ENCODE measurements at regions not wholly inside any gene's neighbourhood (a gene's known extent, or its start where the extent isn't known, plus 50 kb on each side); places are given as distances from the start of the nearest gene placed in this dataset.

DNA sequence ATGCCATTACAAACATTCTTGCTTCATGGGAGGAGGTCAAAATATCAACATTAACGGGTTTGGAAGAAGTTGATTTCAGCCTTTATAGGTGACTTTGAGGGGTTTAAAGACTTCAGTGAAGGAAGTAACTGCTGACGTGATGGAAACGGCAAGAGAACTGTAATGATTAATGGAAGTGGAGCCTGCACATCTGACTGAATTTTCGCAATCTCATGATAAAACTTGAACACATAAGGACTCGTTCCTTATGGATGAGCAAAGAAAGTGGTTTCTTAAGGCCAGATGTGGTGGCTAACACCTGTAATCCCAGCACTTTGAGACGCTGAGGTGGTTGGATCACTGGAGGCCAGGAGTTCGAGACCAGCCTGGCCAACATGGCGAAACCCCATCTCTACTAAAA lies 226.1 kb downstream of the BCAS1 start:
- Mint-ChIP-seq H3K36me3 (ENCODE audit: low read depth) (no peaks in the 10 kb centered on the region), H3K27ac (peak overlapping the region; percentile 1), H3K27me3 (no peaks in the 10 kb centered on the region), H3K9me3 (no peaks in the 10 kb centered on the region), H3K4me3 (no peak overlapping the region), H3K4me1 (peaks cover 64% of the 10 kb centered on the region)
- intact Hi-C loops (cut with micrococcal nuclease) = loop anchor here (5.0 kb wide), 1 partner anchor 137 kb away; no protein-coding TSS in a partner anchor
- no peak for DNase-seq

DNA sequence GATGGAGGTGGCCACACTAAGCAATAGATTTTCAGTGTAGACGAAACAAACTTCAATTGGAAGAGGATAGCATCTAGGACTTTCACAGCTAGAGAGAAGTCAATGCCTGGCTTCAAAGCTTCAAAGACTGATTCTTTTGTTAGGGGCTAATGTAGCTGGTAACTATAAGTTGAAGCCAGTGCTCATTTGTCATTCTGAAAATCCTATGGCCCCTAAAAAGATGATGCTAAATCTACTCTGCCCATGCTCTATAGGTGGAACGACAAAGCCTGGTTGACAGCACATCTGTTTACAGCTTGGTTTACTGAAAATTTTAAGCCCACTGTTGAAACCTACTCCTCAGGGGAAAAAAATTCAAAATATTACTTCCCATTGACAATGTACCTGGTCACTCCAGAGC lies 226.7 kb downstream of the BCAS1 start:
- DNase-seq = no peak
- intact Hi-C loops (cut with micrococcal nuclease) = loop anchor here (1.0 to 5.0 kb wide), 6 partner anchors 25 to 265 kb away; no protein-coding TSS in a partner anchor
- no peaks in the 10 kb centered on the region for H3K27me3 Mint-ChIP-seq
- H3K4me3 Mint-ChIP-seq = no peak overlapping the region
- H3K9me3 Mint-ChIP-seq = no peaks in the 10 kb centered on the region
- H3K27ac Mint-ChIP-seq = no peak overlapping the region
- H3K4me1 Mint-ChIP-seq = peaks cover 70% of the 10 kb centered on the region
- no peaks in the 10 kb centered on the region for H3K36me3 Mint-ChIP-seq (ENCODE audit: low read depth)

DNA sequence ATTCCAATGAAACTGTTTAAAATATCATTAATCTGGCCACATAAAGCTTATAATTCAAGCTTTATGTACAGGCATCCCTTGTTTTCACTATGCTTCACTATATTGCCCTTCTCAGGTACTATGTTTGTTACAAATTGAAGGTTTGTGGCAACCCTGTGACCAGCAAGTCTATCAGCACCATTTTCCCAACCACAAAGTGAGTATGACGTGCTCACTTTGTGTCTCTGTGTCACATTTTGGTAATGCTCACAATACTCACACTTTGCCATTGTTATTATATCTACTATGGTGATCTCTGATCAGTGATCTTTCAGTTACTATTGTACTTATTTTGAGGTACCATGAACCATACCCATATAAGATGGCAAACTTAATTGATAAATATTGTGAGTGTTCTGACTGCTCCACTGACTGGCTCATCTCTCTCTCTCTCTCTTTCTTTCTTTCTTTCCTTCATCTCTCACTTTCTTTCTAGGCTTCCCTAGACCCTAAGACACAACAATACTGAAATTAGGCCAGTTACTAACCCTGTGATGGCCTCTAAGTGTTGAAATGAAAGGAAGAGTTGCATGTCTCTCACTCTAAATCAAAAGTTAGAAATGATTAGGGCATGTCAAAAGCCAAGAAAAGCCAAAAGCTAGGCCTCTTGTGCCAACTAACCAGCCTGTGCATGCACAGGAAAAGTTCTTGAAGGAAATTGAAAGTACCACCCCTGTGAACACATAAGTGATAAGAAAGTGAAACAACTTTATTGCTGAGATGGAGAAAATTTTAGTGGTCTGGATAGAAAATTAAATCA lies 227.9 kb downstream of the BCAS1 start:
- H3K27me3 Mint-ChIP-seq = no peaks in the 10 kb centered on the region
- no peaks in the 10 kb centered on the region for H3K36me3 Mint-ChIP-seq (ENCODE audit: low read depth)
- peak overlapping the region; percentile 82 for H3K27ac Mint-ChIP-seq
- peaks cover 64% of the 10 kb centered on the region for H3K4me1 Mint-ChIP-seq
- no peaks in the 10 kb centered on the region for H3K9me3 Mint-ChIP-seq
- peak; percentile 75 for DNase-seq
- intact Hi-C loops (cut with micrococcal nuclease) = loop anchor here (1.0 to 5.0 kb wide), 6 partner anchors 26 to 264 kb away; no protein-coding TSS in a partner anchor
- peak overlapping the region; percentile 49 for H3K4me3 Mint-ChIP-seq

DNA sequence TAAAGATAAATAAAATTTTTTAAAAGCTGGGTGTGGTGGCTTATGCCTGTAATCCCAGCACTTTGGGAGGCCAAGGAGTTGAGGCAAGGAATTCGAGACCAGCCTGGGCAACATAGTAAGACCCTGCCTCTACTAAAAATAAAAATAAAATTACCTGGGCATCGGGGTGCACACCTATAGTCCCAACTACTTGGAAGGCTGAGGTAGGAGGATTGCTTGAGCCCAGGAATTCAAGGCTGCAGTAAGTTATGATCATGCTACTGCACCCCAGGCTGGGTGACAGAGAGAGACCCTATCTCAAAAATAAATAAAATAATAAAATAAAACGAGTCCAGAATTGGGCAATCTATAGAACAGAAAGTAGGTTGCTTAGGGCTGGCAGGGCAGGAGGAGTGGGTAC lies 228.7 kb downstream of the BCAS1 start:
- intact Hi-C loops (cut with micrococcal nuclease) = loop anchor here (2.0 to 5.0 kb wide), 5 partner anchors 27 to 263 kb away; no protein-coding TSS in a partner anchor
- peaks cover 60% of the 10 kb centered on the region for H3K4me1 Mint-ChIP-seq
- no peaks in the 10 kb centered on the region for H3K36me3 Mint-ChIP-seq (ENCODE audit: low read depth)
- no peaks in the 10 kb centered on the region for H3K27me3 Mint-ChIP-seq
- DNase-seq = no peak
- peak overlapping the region; percentile 34 for H3K4me3 Mint-ChIP-seq
- no peaks in the 10 kb centered on the region for H3K9me3 Mint-ChIP-seq
- H3K27ac Mint-ChIP-seq = peak overlapping the region; percentile 82

DNA sequence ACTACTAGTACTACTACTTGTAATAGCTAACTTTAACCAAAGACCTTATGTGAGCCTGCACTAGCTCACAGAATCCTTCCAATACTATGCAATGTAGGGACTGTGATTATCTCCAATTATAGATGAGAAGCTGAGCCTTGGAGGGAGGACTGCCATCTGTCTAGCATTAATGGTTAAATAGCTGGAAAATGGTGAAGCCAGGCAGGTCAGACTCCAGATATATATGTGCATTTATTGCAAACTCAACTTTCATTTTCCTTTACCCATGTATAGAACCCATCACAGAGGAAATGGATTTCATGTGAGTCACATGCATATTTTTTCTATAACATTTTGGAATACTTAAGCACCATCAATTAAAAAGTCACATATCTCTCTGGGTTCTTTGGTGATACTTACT lies 229.9 kb downstream of the BCAS1 start:
- H3K27me3 Mint-ChIP-seq = no peaks in the 10 kb centered on the region
- H3K9me3 Mint-ChIP-seq = no peaks in the 10 kb centered on the region
- H3K4me3 Mint-ChIP-seq = no peak overlapping the region
- no peaks in the 10 kb centered on the region for H3K36me3 Mint-ChIP-seq (ENCODE audit: low read depth)
- no peak for DNase-seq
- peak overlapping the region; percentile 98 for H3K27ac Mint-ChIP-seq
- intact Hi-C loops (cut with micrococcal nuclease) = loop anchor here (5.0 kb wide), 1 partner anchor 133 kb away; no protein-coding TSS in a partner anchor
- peaks cover 56% of the 10 kb centered on the region for H3K4me1 Mint-ChIP-seq

DNA sequence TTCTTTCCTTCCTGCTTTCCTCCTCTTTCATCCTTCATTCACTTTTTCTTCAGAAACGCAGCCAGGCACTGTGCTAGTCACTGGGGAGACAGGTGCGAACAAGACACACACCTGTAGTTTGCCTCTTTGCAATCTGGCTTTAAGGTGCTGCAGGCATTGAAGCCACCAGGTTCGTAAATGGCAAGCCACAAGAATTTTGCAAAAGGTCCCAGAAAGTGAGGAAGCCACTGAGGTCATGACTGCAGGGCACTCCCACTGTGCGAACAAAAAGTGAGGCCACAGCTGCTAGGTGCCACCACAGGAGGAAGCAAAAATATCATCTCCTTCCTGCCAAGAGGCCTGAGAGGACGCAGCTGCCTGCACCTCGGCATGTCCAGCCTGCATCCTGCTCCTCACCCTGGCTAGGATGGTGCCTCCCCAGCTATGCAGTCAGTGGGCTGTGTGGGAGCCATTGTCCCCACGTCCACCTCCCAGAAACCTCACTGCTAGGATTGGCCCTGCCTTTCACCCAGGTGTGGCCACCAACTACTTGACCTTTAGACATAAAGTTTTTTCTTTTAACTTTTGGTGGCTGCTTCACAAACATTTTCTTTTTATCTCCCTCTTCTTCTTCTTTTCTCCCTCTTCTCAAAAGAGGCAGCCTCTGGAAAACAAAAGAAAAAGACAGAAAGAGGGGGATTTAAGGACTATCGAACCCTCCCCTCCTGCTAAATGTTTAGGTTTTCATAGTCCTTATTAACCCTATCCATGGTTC lies 230.8 kb downstream of the BCAS1 start:
- peak overlapping the region; percentile 98 for H3K27ac Mint-ChIP-seq
- peaks cover 58% of the 10 kb centered on the region for H3K4me1 Mint-ChIP-seq
- no peaks in the 10 kb centered on the region for H3K36me3 Mint-ChIP-seq (ENCODE audit: low read depth)
- no peaks in the 10 kb centered on the region for H3K9me3 Mint-ChIP-seq
- H3K27me3 Mint-ChIP-seq = no peaks in the 10 kb centered on the region
- H3K4me3 Mint-ChIP-seq = peak overlapping the region; percentile 85
- peak; percentile 88 for DNase-seq
- intact Hi-C loops (cut with micrococcal nuclease) = loop anchor here (5.0 kb wide), 1 partner anchor 132 kb away; no protein-coding TSS in a partner anchor

DNA sequence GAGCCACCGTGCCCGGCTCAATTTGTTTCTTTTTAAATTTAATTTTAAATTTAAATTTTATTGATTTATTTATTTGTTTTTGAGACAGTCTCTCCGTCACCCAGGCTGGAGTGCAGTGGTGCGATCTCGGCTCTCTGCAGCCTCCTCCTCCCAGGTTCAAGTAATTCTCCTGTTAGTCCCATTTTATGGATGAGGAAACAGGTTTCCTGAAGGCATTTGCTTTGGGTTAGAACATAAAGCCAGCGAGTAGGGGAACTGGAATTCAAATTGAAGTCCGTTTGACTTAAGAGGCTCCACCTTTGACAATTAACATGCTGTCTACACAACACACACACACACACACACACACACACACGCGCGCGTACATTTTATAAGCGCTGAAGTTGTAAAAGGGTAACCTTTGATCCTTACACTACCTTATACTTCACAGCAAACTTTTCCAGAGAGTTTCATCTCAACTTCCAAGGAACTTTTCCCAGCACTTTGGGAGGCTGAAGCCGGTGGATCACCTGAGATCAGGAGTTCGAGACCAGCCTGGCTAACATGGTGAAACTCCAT lies 232.0 kb downstream of the BCAS1 start:
- intact Hi-C loops (cut with micrococcal nuclease) = no loop called here
- no peaks in the 10 kb centered on the region for H3K36me3 Mint-ChIP-seq (ENCODE audit: low read depth)
- H3K4me3 Mint-ChIP-seq = peak overlapping the region; percentile 85
- peaks cover 4% of the 10 kb centered on the region for H3K9me3 Mint-ChIP-seq
- peaks cover 61% of the 10 kb centered on the region for H3K4me1 Mint-ChIP-seq
- H3K27me3 Mint-ChIP-seq = no peaks in the 10 kb centered on the region
- no peak for DNase-seq
- H3K27ac Mint-ChIP-seq = peak overlapping the region; percentile 98

DNA sequence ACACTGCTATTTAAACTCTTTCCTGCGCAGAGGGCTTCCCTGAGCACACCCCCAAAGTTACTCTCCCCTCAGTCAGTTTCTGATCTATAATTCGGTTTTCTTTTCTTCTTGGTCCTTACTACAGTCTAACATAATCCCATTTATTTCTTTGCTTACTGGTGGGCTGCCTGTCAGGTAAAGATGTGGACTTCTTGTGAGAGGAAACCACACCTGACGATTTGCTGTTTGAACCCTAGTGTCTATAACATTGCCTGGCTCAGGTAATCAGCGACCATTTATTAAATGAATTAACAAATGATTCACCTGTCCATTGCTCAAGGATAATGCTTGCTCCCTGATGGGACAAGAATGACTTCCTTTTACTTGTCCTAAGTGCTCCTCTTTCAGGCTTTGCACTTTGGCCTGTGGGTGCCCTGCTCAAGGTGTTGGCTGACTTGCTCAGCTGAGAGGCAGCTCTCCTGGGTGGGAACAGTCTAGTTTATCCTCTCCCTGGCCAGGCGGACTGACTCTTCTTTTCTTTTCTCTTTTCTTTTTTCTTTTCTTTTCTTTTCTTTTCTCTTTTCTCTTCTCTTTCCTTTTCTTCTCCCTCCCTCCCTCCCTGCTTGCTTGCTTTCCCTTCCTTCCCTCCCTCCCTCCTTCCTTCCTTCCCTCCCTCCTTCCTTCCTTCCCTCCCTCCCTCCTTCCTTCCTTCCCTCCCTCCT lies 233.1 kb downstream of the BCAS1 start:
- intact Hi-C loops (cut with micrococcal nuclease) = no loop called here
- Mint-ChIP-seq H3K4me3 (no peak overlapping the region), H3K4me1 (peaks cover 56% of the 10 kb centered on the region), H3K27ac (peak overlapping the region; percentile 22), H3K27me3 (no peaks in the 10 kb centered on the region), H3K36me3 (ENCODE audit: low read depth) (peaks cover under 1% of the 10 kb centered on the region), H3K9me3 (peaks cover 15% of the 10 kb centered on the region)
- no peak for DNase-seq

DNA sequence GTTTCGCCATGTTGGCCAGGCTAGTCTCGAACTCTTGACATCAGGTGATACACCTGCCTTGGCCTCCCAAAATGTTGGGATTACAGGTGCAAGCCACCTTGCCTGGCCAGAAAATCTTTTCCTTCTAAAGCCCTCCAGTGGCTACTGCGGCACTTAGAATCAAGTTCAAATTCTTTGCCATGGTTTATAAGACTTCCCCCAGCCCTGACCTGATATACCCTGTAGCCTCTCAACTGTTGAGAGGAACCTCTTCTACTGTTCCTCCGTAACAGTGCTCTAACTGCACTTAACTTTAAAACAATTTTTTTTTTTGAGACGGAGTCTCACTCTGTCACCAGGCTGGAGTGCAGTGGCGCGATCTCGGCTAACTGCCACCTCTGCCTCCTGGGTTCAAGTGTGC lies 235.6 kb downstream of the BCAS1 start:
- Mint-ChIP-seq H3K4me3 (peak overlapping the region; percentile 28), H3K27me3 (no peaks in the 10 kb centered on the region), H3K4me1 (peaks cover 56% of the 10 kb centered on the region), H3K27ac (peak overlapping the region; percentile 85), H3K9me3 (peaks cover 17% of the 10 kb centered on the region), H3K36me3 (ENCODE audit: low read depth) (peaks cover 4% of the 10 kb centered on the region)
- no peak for DNase-seq
- intact Hi-C loops (cut with micrococcal nuclease) = loop anchor here (5.0 kb wide), 2 partner anchors 38 to 192 kb away; no protein-coding TSS in a partner anchor

DNA sequence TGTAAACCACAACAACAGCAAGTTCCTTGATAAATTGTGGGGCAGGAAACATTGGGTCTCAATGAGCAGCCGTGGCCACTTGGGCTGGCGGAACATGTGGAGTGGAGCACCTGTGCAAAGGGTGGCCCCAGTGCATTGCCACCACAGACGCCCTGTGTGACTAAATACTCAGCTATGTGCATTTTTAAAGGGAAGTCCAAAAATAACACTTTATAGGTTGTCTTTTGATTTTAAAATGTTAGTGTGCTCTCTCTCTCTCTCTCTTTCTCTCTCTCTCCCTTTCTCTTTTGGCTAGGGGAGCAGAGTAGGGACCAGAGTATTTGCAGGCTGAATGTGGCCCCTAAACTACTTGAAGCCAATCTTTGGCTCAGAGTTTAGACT lies 236.3 kb downstream of the BCAS1 start:
- Mint-ChIP-seq H3K4me3 (no peak overlapping the region), H3K27ac (no peak overlapping the region), H3K9me3 (peaks cover 17% of the 10 kb centered on the region), H3K4me1 (peaks cover 57% of the 10 kb centered on the region), H3K36me3 (ENCODE audit: low read depth) (peaks cover 4% of the 10 kb centered on the region), H3K27me3 (no peaks in the 10 kb centered on the region)
- intact Hi-C loops (cut with micrococcal nuclease) = loop anchor here (5.0 kb wide), 2 partner anchors 38 to 192 kb away; no protein-coding TSS in a partner anchor
- no peak for DNase-seq

DNA sequence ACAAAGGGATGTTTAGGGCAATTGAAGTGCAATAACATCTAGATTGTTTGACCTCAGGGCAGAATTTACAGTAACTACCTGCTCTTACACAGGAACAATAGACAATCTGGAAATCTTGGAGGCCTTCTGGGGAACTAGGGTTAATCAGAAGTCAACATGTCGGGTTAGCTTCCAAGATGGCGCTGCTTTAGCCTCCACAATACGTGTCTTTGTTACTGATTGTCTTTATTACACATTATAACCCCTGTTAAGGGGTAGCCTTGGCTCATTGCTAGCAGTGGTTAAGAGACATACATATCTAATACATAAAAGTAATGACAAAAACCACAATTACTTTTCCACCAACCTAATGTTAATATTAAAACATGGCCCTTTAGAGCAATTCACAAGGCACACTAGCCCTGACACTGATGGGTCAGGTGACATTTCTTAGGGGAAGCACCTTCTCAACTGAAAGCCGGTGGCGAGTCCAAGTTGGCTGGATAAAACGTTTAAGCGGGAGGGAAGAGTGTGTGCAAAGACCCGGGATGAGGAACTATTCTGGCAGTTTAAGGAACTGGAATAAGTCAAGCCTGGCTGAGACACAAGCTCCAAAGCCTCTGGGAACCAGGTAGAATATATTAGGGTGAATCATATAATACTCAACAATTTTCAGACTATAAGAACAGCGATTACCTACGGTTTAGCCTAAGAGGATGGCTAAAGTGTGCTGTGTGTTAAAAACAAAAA lies 236.9 kb downstream of the BCAS1 start:
- no peaks in the 10 kb centered on the region for H3K27me3 Mint-ChIP-seq
- intact Hi-C loops (cut with micrococcal nuclease) = loop anchor here (5.0 kb wide), 2 partner anchors 39 to 191 kb away; no protein-coding TSS in a partner anchor
- peak overlapping the region; percentile 30 for H3K4me3 Mint-ChIP-seq
- H3K4me1 Mint-ChIP-seq = peaks cover 57% of the 10 kb centered on the region
- DNase-seq = no peak
- peaks cover 17% of the 10 kb centered on the region for H3K9me3 Mint-ChIP-seq
- H3K36me3 Mint-ChIP-seq (ENCODE audit: low read depth) = peaks cover 4% of the 10 kb centered on the region
- H3K27ac Mint-ChIP-seq = peak overlapping the region; percentile 51

DNA sequence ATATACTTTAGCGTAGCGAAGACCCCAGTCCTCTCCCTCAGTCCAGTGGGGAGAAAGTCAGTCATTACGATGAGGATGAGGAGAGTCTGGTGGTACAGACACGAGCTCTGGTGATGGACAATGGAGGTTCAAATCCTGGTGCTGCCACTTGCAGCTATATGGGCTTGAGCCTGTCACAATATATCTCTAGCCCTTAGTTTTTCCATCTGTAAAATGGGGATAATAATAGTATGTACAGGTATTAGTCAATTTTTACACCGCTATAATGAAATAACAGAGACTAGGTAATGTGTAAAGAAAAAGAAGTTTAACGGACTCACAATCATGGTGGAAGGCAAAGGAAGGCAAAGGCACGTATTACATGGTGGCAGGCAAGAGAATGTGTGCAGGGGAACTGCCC lies 237.9 kb downstream of the BCAS1 start:
- H3K4me3 Mint-ChIP-seq = no peak overlapping the region
- no peak for DNase-seq
- no peak overlapping the region for H3K27ac Mint-ChIP-seq
- intact Hi-C loops (cut with micrococcal nuclease) = loop anchor here (5.0 kb wide), 2 partner anchors 40 to 190 kb away; no protein-coding TSS in a partner anchor
- peaks cover 17% of the 10 kb centered on the region for H3K9me3 Mint-ChIP-seq
- peaks cover 63% of the 10 kb centered on the region for H3K4me1 Mint-ChIP-seq
- peaks cover 4% of the 10 kb centered on the region for H3K36me3 Mint-ChIP-seq (ENCODE audit: low read depth)
- H3K27me3 Mint-ChIP-seq = no peaks in the 10 kb centered on the region

All from activated CD4-positive, alpha-beta T cell treated with anti-CD3 and anti-CD28 coated beads, Interleukin-2, amount 10 ng/mL, durations not matched to agents 24 days and 14 days (primary cell).